ENCODE measurements at regions not wholly inside any gene's neighbourhood (a gene's known extent, or its start where the extent isn't known, plus 50 kb on each side); places are given as distances from the start of the nearest gene placed in this dataset.
"Not testable (repeated sequence)": the region's sequence is repeated elsewhere in the genome, so short reads cannot be mapped to it uniquely, and the experiment has no call there.

DNA sequence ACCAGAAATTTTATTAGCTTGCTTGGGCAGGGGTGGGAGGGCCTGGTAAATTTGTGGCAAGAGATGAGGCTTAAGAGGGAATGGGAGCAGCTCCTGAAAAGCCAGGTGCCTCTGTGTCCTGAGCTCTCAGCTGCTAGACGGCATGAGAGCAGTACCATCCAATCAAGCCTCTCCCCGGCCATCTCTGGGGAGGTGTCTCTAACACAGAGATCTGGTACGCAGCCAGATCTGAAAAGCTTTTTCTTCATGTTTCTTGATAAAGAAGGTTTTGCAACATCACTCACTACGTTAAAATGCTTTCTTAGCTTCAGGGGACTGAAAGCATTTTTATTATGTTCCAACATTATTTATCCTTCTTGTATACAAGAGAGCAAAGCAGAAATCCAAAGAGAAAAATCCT is 488.2 kb downstream of the RBFOX1 start:
- Mint-ChIP-seq H3K36me3 (ENCODE audit: low read depth) (no peaks in the 10 kb centered on the region), H3K4me1 (no peaks in the 10 kb centered on the region), H3K27me3 (no peaks in the 10 kb centered on the region), H3K27ac (no peak overlapping the region), H3K4me3 (no peak overlapping the region), H3K9me3 (peaks cover 21% of the 10 kb centered on the region)
- ChIA-PET CTCF (no interaction called here), POLR2A (no interaction called here)
- no peak for DNase-seq

GRCh38 chr16:7805686-7806396 is 473.2 kb downstream of the RBFOX1 start:
- no peak for DNase-seq
- H3K36me3 Mint-ChIP-seq (ENCODE audit: low read depth): no peaks in the 10 kb centered on the region
- no peak overlapping the region for H3K4me3 Mint-ChIP-seq
- CTCF ChIA-PET: no interaction called here
- peaks cover 14% of the 10 kb centered on the region for H3K9me3 Mint-ChIP-seq
- H3K27ac Mint-ChIP-seq: no peak overlapping the region
- no peaks in the 10 kb centered on the region for H3K4me1 Mint-ChIP-seq
- POLR2A ChIA-PET: no interaction called here
- no peaks in the 10 kb centered on the region for H3K27me3 Mint-ChIP-seq

GRCh38 chr16:7804635-7805195 is 472.1 kb downstream of the RBFOX1 start:
- no peak overlapping the region for H3K27ac Mint-ChIP-seq

DNA sequence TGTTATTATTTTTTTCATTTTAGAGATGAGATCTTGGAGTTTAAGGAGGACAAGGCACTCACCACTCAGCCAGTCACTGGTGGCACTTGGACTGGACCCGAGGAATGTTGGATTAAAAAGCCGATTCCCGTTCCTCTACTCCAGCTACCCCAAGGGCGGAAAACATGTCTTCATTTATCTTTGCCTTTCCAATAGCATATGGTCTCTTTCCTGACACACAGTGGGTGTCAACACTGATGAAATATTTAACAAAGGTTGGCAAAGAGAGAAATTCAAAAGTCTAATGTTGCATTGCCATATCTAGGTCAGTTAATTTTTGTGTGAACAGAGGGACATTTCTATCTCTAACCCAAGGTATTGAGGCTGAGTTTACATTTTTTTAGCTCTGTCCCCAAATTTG is 459.7 kb downstream of the RBFOX1 start:
- DNase-seq: no peak
- no peaks in the 10 kb centered on the region for H3K4me1 Mint-ChIP-seq
- peaks cover 14% of the 10 kb centered on the region for H3K9me3 Mint-ChIP-seq
- POLR2A ChIA-PET: no interaction called here
- CTCF ChIA-PET: no interaction called here
- H3K36me3 Mint-ChIP-seq (ENCODE audit: low read depth): no peaks in the 10 kb centered on the region
- H3K4me3 Mint-ChIP-seq: no peak overlapping the region
- no peak overlapping the region for H3K27ac Mint-ChIP-seq
- H3K27me3 Mint-ChIP-seq: no peaks in the 10 kb centered on the region

More at GRCh38 chr16:7804635-7805195, 472.1 kb downstream of the RBFOX1 start:
- no peak for DNase-seq
- Mint-ChIP-seq H3K36me3 (ENCODE audit: low read depth) (no peaks in the 10 kb centered on the region), H3K4me1 (no peaks in the 10 kb centered on the region), H3K9me3 (peaks cover 14% of the 10 kb centered on the region), H3K4me3 (no peak overlapping the region), H3K27me3 (no peaks in the 10 kb centered on the region)
- ChIA-PET CTCF (interaction anchor here (0.8 kb wide), 1 partner anchor 15 kb away, joined by 3 read pairs; no protein-coding TSS in a partner anchor), POLR2A (no interaction called here)

DNA sequence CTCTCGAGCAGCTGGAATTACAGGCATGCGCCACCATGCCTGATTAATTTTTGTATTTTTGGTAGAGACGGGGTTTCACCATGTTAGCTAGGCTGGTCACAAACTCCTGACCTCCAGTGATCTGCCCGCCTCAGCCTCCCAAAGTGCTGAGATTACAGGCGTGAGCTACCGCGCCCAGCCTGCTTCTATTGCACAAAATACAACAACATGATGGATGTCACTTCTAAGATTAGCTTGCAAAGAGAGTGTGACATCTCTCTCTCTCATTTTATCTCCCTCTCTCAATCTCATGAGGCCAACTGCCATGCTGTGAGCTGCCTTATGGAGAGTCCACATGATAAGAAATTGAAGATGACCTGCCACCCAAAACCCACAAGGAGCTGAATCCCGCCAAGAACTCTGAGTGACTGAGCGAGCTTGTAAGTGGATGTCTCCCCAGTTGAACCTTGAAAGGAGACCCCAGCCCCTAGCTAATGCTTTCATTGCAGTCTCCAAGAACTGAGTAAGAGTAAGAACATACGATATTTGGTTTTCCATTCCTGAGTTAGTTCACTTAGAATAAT is 458.5 kb downstream of the RBFOX1 start:
- Mint-ChIP-seq H3K36me3 (ENCODE audit: low read depth) (no peaks in the 10 kb centered on the region), H3K27me3 (no peaks in the 10 kb centered on the region), H3K4me1 (no peaks in the 10 kb centered on the region), H3K9me3 (peaks cover 16% of the 10 kb centered on the region), H3K27ac (no peak overlapping the region), H3K4me3 (no peak overlapping the region)
- POLR2A ChIA-PET: no interaction called here
- CTCF ChIA-PET: no interaction called here
- DNase-seq: no peak

GRCh38 chr16:7775072-7775488 is 442.4 kb downstream of the RBFOX1 start:
- no peaks in the 10 kb centered on the region for H3K27me3 Mint-ChIP-seq
- no peaks in the 10 kb centered on the region for H3K4me1 Mint-ChIP-seq
- H3K9me3 Mint-ChIP-seq: peaks cover 31% of the 10 kb centered on the region
- CTCF ChIA-PET: no interaction called here
- no peak overlapping the region for H3K4me3 Mint-ChIP-seq
- H3K36me3 Mint-ChIP-seq (ENCODE audit: low read depth): no peaks in the 10 kb centered on the region
- DNase-seq: no peak
- POLR2A ChIA-PET: no interaction called here
- no peak overlapping the region for H3K27ac Mint-ChIP-seq

DNA sequence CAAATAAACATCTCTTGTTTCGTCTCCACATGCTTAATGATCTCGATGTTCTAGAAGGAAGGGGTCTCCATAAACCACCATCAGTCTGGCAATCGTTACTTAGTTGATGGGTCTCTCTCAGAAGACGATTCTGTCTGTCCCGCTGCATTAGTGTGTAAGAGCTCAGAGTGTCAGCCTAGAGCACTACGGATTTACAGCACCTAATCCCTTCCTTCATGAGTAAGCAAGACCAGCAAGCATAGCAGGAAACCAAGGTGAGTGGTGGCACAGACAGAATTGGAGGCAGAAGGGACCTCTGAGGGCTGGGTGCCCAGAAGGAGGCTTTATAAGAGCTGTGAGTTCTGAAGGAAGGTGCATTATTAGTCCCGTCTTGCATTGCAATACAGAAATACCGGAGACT is 440.1 kb downstream of the RBFOX1 start:
- H3K4me1 Mint-ChIP-seq: no peaks in the 10 kb centered on the region
- H3K9me3 Mint-ChIP-seq: peaks cover 30% of the 10 kb centered on the region
- H3K27me3 Mint-ChIP-seq: no peaks in the 10 kb centered on the region
- no peak overlapping the region for H3K27ac Mint-ChIP-seq
- POLR2A ChIA-PET: no interaction called here
- H3K4me3 Mint-ChIP-seq: no peak overlapping the region
- DNase-seq: no peak
- no peaks in the 10 kb centered on the region for H3K36me3 Mint-ChIP-seq (ENCODE audit: low read depth)
- CTCF ChIA-PET: no interaction called here

DNA sequence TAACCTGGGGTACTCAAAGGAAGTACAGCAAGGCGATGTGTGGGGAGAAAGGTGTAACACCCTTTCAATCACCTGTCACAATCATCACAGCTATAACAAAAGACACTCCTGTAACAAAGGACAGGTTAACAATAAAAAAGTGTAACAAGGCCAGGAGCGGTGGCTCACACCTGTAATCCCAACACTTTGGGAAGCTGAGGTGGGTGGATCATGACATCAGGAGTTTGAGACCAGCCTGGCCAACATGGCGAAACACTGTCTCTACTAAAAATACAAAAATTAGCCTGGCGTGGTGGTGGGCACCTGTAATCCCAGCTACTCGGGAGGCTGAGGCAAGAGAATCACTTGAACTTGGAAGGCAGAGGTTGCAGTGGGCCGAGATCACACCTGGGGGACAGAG is 436.4 kb downstream of the RBFOX1 start:
- H3K27me3 Mint-ChIP-seq; H3K36me3 Mint-ChIP-seq (ENCODE audit: low read depth); DNase-seq; CTCF ChIA-PET; H3K4me3 Mint-ChIP-seq; POLR2A ChIA-PET; H3K4me1 Mint-ChIP-seq; H3K27ac Mint-ChIP-seq: not testable (repeated sequence)
- H3K9me3 Mint-ChIP-seq: peaks cover 39% of the 10 kb centered on the region

- CTCF ChIA-PET: no interaction called here
- H3K36me3 Mint-ChIP-seq (ENCODE audit: low read depth): no peaks in the 10 kb centered on the region
Measured at GRCh38 chr16:7765079-7765550, 432.5 kb downstream of the RBFOX1 start.

GRCh38 chr16:7763111-7763510 is 430.5 kb downstream of the RBFOX1 start:
- no peak overlapping the region for H3K4me3 Mint-ChIP-seq
- H3K36me3 Mint-ChIP-seq (ENCODE audit: low read depth): no peaks in the 10 kb centered on the region
- no peak for DNase-seq
- no peak overlapping the region for H3K27ac Mint-ChIP-seq
- CTCF ChIA-PET: no interaction called here
- peaks cover 19% of the 10 kb centered on the region for H3K9me3 Mint-ChIP-seq
- H3K4me1 Mint-ChIP-seq: no peaks in the 10 kb centered on the region
- POLR2A ChIA-PET: no interaction called here
- H3K27me3 Mint-ChIP-seq: no peaks in the 10 kb centered on the region

More at GRCh38 chr16:7765079-7765550, 432.5 kb downstream of the RBFOX1 start:
- POLR2A ChIA-PET: no interaction called here
- no peaks in the 10 kb centered on the region for H3K27me3 Mint-ChIP-seq
- H3K9me3 Mint-ChIP-seq: peaks cover 25% of the 10 kb centered on the region
- H3K27ac Mint-ChIP-seq: no peak overlapping the region
- no peaks in the 10 kb centered on the region for H3K4me1 Mint-ChIP-seq
- H3K4me3 Mint-ChIP-seq: no peak overlapping the region
- DNase-seq: no peak

Measured in activated CD4-positive, alpha-beta memory T cell treated with anti-CD3 and anti-CD28 coated beads, Interleukin-2, amount 10 ng/mL, durations not matched to agents 7 days and 5 days (primary cell).